Activated T-cell treated with anti-CD3 and anti-CD28 coated beads for 1 hour (primary cell): ENCODE measurements at regions not wholly inside any gene's neighbourhood (a gene's known extent, or its start where the extent isn't known, plus 50 kb on each side); places are given as distances from the start of the nearest gene placed in this dataset.
"Not testable (repeated sequence)": the region's sequence is repeated elsewhere in the genome, so short reads cannot be mapped to it uniquely, and the experiment has no call there.

Source experiments
- DNase-seq: peaks from one replicate; pipeline ENCODE4 v3.0.0-alpha.2; 2020; ENCODE audit warnings: low read depth

DNA sequence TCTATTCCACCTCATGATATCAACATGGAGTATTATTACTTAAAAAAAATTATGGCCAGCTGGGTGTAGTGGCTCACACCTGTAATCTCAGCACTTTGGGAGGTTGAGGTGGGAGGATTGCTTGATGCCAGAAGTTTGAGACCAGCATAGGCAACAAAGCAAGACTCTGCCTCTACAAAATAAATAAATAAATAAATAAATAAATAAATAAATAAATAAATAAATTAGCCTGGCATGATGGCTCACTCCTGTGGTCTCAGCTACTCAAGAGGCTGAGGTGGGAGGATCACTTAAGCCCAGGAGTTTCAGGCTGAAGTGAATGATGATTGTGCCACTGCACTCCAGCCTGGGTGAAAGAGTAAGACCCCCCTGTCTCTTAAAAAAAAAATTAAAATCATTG, 350.8 kb downstream of the VRK1 start:
- DNase-seq: not testable (repeated sequence)

DNA sequence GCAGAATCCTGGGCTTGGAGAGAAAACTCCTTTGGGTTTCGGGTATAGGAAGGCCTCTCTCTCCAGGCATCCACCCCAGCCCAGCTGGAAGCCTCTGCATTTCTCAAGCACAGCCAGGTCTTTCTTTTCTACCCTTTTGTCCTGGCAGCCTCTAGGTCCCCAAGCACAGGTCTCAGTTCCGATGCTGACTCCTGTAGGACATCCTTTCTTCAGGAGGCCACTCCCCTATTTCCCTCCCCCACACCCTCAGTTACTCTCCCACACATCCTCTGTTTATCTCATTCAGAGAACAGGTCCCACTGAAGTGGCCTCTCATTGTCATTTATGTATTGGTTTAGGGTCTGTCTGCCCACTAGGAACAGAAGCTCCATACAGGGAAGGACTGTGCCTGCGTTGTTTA, 352.6 kb downstream of the VRK1 start:
- no peak for DNase-seq

DNA sequence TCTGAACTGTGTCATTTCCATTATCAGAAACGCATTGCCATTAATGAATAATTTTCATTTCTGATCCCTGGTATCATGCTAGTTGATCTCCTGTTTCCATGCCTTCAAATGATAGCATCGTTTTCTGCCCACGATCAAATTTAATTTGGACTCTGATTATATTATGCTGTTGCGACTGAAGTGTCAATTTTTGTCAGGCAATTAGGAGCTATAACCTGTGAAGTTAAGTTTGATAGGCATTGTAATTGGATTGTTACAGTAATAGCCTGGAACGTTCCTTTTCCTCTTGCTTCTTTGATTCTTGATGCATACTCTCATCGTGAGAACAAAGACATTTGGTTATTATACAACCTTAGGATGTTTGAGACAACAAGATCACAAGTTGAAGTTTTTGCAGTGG, 356.3 kb downstream of the VRK1 start:
- no peak for DNase-seq

DNA sequence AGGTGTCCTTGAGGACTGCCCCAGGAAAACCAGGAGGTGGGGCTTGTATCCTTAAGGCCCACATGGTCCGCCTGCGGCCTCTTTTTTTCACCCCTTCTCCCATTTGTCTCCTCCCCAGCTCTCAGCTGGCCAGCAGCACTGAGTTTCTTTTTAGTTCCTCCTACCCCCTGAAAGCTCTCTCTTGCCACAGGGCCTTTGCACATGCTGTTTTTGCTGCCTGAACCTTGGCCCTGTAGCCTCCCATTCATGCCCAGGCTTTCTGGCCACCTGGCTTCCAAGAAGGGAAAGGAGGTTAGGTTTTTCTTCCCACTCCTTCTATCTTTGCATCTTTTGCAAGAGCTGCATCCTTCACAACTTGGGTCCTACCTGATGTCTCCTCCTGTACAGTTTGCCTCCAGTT, 358.1 kb downstream of the VRK1 start:
- DNase-seq: no peak

DNA sequence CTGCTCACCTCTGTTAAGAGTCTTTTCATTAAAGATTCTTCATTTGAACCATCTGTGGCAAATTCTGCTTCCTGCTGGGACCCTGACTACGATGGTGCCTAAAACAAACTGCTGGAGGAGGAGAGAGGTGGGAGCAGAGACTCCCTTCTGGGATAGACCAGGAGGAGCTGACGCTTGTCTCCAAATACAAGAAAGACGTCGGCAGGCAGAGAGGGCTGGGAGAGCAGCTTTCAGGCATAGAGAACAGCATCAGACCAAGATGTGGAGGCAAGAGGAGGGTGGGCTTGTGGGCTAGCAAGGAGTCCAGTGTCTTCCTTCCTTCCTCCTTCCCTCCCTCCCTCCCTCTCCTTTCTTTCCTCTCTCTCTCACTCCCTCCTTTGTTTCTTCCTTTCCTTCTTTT, 358.6 kb downstream of the VRK1 start:
- no peak for DNase-seq

DNA sequence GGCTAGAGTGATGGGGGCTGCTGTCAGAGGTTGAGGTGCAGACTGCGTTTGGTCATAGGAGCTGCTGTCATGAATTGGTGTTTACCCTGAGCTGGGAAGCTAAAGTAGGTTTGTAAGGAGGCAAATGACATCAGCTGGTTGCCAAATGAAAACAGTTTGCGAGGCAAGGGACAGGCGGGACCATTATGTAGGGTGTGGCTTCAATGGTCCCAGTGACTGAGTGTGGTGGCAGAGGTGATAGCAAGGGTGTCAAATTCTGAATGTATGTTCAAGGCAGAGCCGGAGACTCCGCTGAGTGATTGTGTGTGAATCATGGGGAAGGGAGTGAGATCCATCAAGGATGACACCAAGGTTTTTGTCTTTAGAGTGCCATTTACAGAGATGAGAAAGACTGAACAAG, 359.5 kb downstream of the VRK1 start:
- no peak for DNase-seq

DNA sequence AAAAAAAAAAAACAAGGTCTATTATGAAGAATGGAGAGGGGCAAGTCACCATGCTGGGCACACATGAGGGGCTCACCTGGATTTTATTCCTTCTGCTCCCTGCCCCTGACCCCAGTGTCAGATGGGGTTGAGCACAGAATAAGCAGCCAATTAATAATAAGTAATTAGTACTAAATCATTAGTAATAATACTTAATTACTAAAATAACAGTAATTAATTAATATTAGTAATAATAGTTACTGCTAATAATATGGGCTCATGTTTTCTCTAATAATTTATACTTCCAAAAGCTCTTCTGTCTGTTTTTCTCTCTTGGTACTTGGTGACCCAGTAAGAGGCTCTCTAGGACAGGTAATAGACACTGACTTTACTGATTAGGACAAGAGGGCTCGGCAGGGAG, 360.9 kb downstream of the VRK1 start:
- DNase-seq: no peak

DNA sequence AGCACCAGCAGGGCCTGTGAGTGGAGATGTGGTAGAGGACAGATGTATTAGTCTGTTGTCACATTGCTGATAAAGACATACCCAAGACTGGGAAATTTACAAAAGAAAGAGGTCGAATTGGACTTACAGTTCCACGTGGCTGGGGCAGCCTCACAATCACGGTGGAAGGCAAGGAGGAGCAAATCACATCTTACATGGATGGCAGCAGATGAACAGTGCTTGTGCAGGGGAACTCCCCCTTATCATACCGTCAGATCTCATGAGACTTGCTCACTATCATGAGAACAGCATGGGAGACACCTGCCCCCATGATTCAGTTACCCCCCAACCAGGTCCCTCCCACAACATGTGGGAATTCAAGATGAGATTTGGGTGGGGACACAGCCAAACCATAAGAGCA, 361.9 kb downstream of the VRK1 start:
- no peak for DNase-seq

DNA sequence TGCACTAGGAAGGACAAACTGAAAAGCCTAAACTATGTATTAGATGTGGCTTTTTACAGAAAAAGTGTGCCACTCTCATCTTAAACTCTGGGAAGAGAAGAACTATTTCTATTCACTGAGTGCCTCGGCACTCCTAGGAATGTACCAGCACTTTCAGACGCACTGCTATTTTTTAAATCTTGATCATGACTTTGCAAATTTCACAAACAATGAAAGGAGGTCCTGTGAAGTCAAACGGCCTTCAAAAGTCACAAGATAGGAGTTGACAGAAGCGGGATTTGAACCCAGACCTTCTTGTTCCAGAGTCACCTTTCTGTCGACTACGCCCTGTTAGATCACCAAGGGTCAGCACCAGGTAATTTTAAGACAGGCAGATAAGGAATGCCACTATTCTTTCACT, 365.4 kb downstream of the VRK1 start:
- no peak for DNase-seq

DNA sequence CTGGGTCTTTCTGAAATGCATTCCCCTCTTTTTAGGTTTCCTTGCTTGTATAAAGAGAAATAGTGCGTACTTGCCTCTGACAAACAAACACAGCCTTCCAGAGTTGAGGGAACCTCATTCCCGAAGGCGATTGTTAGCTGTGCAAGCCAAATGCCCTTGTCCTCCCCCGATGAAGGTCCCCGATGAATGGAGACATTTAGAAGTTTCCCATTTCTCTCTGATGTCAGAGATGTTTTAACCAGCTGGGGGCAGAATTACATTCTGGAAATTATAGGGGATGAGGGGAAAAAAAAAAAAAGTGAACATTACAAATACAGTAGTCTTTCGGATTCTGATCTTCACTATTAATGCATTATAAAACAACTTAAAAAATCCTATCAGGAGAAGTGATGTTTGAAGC, 366.8 kb downstream of the VRK1 start:
- no peak for DNase-seq

DNA sequence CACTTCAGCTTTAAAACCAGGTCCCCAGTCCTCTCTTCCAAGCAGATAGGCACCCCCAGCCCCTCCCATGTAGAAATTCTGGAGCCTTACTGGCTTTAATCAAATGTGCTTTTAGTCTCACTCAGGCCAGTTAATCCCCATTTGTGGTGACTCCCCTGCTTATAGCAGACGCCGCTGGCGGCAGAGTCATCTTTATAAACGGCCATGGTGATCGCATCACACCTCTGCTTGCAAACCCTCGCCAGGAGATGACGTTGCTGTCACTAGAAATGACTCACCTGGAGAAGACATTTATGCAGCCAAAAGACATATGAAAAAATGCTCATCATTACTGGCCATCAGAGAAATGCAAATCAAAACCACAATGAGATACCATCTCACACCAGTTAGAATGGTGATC, 369.3 kb downstream of the VRK1 start:
- no peak for DNase-seq

DNA sequence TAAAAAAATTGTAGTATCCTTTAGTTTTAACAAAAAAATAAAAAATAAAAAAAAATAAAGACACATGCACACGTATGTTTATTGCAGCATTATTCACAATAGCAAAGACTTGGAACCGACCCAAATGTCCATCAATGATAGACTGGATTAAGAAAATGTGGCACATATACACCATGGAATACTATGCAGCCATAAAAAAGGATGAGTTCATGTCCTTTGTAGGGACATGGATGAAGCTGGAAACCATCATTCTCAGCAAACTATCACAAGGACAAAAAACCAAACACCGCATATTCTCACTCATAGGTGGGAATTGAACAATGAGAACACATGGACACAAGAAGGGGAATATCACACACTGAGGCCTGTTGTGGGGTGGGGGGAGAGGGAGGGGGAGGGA, 370.4 kb downstream of the VRK1 start:
- not testable (repeated sequence) for DNase-seq

DNA sequence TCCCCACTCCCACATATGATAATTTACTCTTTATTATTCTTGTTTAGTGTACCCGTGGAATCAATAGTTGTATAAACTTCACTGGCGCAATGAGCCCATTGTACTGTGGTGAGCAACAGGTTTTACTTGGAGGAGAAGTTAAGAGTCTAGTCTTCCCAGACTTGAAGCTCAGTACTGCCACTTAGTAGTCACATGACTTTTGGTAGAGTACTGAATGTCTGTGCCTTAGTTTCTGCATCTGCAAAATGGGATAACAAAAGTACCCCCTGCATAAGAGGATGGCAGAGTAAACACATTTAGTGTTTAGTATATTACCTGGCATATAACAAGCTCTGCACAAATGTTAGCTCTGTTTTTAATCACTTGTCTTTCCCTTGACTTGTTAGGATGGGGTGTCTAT, 375.5 kb downstream of the VRK1 start:
- no peak for DNase-seq

DNA sequence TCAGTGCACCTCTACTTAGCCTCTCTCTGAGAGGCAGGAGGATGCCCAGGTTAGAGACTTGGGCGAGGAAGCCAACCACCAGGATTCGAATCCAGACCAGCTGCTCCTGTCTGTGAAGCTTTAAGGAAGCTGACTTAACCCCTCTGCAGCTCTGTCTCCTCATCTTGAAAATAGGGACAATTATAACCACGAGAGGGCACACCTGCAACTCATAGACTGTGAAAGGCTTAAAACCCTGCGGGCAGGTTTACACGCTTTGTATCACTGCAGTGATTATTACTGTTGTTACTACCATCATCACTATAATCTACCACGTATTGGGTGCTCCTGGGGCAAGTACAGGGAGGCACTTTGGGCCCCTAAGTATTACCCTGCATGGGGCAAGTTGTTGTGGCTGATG, 379.8 kb downstream of the VRK1 start:
- peak; percentile 7 for DNase-seq

DNA sequence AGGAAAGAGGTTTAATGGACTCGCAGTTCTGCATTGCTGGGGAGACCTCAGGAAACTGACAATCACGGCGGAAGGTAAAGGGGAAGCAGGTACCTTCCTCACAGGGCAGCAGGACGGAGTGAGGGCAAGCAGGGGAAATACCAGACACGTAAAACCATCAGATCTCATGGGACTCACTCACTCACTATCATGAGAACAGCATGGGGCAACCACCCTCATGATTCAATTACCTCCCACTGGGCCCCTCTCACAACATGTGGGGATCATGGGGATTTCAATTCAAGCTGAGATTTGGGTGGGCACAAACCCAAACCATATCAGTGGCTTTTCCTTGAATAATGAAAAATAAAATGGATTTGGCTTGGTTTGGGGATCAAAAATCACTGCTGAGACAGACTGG, 380.5 kb downstream of the VRK1 start:
- DNase-seq: no peak

DNA sequence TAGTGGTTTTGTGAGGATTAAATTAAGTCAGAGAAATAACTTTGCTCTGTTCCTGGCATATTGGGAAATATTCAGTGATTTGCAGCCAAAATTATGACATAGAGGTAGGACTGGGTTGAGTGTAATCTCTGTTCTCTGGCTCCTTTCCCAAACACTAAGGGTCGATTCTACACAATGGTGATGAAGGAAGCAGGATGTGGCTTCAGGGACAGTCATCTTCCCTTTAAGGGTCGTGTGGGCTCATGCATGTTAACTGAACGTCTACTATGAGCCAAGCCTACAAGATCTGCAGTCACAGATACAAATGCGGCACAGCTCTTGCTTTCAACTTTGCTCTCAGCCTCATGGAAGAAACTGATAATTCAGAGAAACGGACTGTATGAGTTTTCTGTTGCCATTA, 381.6 kb downstream of the VRK1 start:
- DNase-seq: no peak

DNA sequence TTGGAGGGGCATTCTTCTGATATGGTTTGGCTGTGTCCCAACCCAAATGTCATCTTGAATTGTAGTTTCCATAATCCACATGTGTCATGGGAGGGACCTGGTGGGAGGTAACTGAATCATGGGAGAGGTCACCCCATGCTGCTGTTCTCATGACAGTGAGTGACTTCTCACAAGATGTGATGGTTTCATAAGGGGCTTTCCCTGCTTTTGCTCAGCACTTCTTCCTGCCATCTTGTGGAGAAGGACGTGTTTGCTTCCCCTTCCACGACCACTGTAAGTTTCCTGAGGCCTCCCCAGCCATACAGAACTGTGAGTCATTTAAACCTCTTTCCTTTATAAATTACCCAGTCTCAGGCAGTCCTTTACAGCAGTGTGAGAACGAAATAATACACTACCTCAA, 382.4 kb downstream of the VRK1 start:
- no peak for DNase-seq

DNA sequence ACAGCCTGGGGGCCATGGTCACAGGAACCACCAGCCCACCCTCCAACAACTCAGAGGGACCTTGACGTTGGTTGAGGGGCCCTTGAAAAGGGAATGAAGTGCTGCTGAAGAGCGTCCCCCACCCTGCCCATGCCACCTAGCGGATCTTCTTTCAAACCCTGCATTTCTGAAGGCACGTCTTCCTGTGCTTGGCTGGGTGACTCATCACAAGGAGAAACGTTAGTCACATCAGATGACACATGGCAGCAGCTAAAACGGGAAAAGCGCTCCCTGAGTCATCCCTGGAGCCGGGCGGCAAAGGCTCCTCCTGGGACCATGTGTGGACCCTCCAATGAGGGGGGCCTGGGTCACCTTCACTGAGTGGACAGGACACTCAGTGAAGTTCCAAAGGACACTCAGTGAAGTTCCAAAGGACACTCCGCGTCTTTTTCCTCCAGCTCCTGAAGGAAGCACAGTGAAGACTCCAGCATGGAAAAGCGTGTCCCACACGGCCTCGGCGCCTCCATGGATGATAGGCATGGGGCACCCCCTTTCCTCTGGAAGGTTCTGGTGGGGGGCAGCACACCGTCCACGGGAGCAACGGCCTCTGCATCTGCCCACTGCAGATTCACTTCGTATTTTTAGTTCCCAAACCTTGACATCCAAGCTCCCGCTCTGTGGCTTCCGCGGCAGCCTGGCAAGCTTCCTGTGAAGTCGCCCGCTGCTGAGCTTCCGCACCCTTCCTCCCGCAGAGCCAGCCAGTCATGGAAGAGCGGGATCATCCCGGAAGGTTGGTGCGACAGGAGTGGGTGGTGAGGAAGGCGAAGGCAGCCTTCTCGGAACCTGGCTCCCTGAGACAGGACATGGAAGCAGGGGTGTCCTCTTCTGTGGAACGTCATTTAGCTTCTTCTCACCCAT, 383.4 kb downstream of the VRK1 start:
- no peak for DNase-seq

DNA sequence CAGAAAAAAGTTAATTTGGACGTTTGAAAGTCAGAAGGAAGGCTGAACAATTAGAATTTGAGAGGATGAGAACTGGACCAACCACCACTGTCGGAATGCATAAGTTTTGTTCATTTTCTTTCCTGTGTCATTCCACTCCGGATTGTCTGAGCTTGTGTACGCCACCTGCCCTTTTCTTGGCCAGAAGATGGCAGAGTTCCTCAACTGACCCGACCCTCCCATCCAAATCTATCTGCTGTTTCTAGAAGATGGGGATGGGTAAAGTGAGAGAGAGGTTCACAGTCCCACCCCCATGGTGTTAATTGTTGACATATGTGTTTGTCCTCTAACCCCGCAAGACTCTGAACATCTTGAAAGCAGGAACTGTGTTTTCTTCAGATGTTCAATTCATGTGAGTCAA, 388.0 kb downstream of the VRK1 start:
- DNase-seq: no peak

DNA sequence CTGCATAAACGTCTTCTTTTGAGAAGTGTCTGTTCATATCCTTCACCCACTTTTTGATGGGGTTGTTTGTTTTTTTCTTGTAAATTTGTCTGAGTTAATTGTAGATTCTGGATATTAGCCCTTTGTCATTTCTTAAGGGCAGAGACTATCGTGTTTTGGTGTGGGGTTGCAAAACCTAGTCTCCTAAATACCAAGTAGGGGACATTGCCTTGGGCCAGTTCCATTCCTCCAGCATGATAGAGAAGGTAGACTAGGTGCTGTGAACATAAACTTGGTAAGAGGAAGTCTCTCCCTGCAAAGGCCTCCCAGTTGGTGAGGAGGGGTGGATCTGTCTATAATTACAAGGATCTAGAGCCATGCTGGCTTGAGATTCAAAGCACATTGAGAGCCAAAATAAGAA, 390.7 kb downstream of the VRK1 start:
- no peak for DNase-seq

DNA sequence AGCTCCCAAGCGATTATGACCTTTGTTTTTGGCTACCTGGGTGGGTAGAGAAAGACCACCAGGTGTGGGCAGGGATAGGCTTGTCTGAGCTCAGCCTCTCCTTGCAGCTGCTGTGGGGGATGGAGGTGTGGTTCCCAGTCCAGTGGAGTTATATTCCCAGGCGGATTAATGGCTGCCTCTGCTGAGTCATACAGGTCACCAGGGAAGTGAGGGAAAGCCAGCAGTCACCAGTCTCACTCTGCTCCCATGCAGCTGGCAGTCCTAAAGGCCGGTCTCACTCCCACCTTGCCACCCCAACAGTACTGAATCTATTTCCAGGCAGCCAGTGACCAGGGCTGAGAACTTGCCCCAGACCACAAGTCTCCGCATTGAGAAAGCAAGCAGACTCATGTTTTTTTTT, 399.2 kb downstream of the VRK1 start:
- DNase-seq: no peak

DNA sequence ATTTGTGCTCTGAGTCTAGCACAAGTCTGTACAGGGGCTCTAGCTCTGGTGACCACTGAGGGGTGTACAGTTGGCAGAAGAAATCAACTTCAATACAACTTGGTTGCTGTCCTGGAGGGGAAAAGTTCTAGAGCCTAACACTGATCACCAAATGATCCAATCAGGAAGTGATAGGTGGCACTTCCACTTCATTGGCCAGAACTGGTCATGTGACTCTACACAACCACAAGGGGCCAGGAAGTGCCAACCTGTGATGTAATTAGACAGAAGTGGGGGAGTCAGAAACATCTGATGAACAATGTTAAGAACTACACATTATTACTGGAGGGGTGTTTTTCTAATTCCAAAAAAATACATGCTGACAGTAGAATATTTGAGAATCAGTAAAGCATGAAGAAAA, 401.6 kb downstream of the VRK1 start:
- no peak for DNase-seq

DNA sequence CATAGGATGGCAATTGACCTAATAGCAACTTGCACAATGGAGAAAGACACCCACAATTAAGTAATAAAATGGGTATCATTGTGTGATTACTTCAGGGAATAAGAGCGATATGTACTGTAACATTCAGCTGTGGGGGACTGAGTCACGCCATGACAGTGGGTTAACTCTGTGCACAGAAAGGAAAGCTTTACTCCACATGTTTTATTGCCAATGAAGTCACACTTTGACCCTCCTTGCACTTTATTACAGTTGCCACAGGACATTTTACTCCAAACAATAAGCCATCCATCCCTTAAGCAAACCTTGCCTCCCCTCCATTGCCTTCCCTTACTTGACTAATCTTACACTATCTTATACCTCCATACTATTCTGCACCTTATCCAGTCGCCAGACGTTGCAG, 403.1 kb downstream of the VRK1 start:
- no peak for DNase-seq

DNA sequence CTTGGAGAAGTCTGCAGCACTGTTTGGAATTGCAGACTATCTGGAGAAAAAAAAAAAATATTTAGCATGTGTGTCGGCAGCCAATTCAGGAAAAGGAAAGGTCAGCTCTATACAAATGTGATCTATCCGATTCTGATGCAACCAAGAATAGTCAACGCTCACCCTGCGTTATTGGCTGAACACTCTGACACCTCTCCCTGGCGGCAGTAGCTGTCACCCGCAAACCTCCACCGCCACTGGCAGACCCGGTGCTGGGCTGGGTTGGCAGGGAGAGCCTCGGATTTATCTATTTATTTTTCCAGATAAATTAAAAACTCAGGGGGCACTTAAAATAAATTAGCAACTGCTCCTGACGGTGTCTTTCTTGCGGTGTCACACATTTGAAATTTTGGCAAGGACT, 409.7 kb downstream of the VRK1 start:
- DNase-seq: no peak
